ENCODE measurements at regions not wholly inside any gene's neighbourhood (a gene's known extent, or its start where the extent isn't known, plus 50 kb on each side); places are given as distances from the start of the nearest gene placed in this dataset.

GRCh38 chr17:70961341-70961740 lies 792.0 kb downstream of the KCNJ2 start:
- ChIA-PET POLR2A (no interaction called here), CTCF (no interaction called here)
- H3K9me3 ChIP-seq (ENCODE audit: control insufficient read depth, insufficient read depth, low read length): no peaks in the 10 kb centered on the region
- H3K27me3 ChIP-seq (ENCODE audit: control insufficient read depth, insufficient read depth, low read length): no peaks in the 10 kb centered on the region
- H3K27ac ChIP-seq (ENCODE audit: low read depth, low read length): no peak overlapping the region
- H3K4me3 ChIP-seq (ENCODE audit: low read depth, low read length): no peak overlapping the region
- TF ChIP-seq CTCF (IDR thresholded peaks at IDR 0.05; ENCODE audit: low read depth, low read length): no peak
- DNase-seq (ENCODE audit: low read depth, low spot score): peak; percentile 10

- peaks cover 3% of the 10 kb centered on the region; the same call in 1 of the 2 replicates for H3K9me3 ChIP-seq (ENCODE audit: control insufficient read depth, insufficient read depth, low read length)
- POLR2A ChIA-PET: no interaction called here
- peak; percentile 33 for DNase-seq (ENCODE audit: low read depth, low spot score)
These were observed 799.0 kb downstream of the KCNJ2 start for GRCh38 chr17:70968302-70968701.

GRCh38 chr17:70969521-70970034 lies 800.2 kb downstream of the KCNJ2 start:
- POLR2A ChIA-PET: no interaction called here
- Histone ChIP-seq H3K27me3 (ENCODE audit: control insufficient read depth, insufficient read depth, low read length) (no peaks in the 10 kb centered on the region), H3K9me3 (ENCODE audit: control insufficient read depth, insufficient read depth, low read length) (peaks cover 3% of the 10 kb centered on the region; the same call in 1 of the 2 replicates), H3K27ac (ENCODE audit: low read depth, low read length) (no peak overlapping the region), H3K4me3 (ENCODE audit: low read depth, low read length) (no peak overlapping the region)
- no peak for DNase-seq (ENCODE audit: low read depth, low spot score)
- no peak for TF ChIP-seq CTCF (IDR thresholded peaks at IDR 0.05; ENCODE audit: low read depth, low read length)
- CTCF ChIA-PET: no interaction called here

More at GRCh38 chr17:70968302-70968701, 799.0 kb downstream of the KCNJ2 start:
- CTCF ChIA-PET: no interaction called here
- Histone ChIP-seq H3K4me3 (ENCODE audit: low read depth, low read length) (no peak overlapping the region), H3K27ac (ENCODE audit: low read depth, low read length) (no peak overlapping the region), H3K27me3 (ENCODE audit: control insufficient read depth, insufficient read depth, low read length) (no peaks in the 10 kb centered on the region)
- no peak for TF ChIP-seq CTCF (IDR thresholded peaks at IDR 0.05; ENCODE audit: low read depth, low read length)

GRCh38 chr17:70976447-70976846 lies 807.1 kb downstream of the KCNJ2 start:
- POLR2A ChIA-PET: no interaction called here
- Histone ChIP-seq H3K4me3 (ENCODE audit: low read depth, low read length) (no peak overlapping the region), H3K9me3 (ENCODE audit: control insufficient read depth, insufficient read depth, low read length) (no peaks in the 10 kb centered on the region), H3K27me3 (ENCODE audit: control insufficient read depth, insufficient read depth, low read length) (no peaks in the 10 kb centered on the region), H3K27ac (ENCODE audit: low read depth, low read length) (no peak overlapping the region)
- no peak for DNase-seq (ENCODE audit: low read depth, low spot score)
- no peak for TF ChIP-seq CTCF (IDR thresholded peaks at IDR 0.05; ENCODE audit: low read depth, low read length)
- CTCF ChIA-PET: no interaction called here

GRCh38 chr17:70984873-70985272 lies 815.5 kb downstream of the KCNJ2 start:
- DNase-seq (ENCODE audit: low read depth, low spot score): no peak
- Histone ChIP-seq H3K27me3 (ENCODE audit: control insufficient read depth, insufficient read depth, low read length) (no peaks in the 10 kb centered on the region), H3K9me3 (ENCODE audit: control insufficient read depth, insufficient read depth, low read length) (peaks cover 3% of the 10 kb centered on the region), H3K4me3 (ENCODE audit: low read depth, low read length) (no peak overlapping the region), H3K27ac (ENCODE audit: low read depth, low read length) (no peak overlapping the region)
- no peak for TF ChIP-seq CTCF (IDR thresholded peaks at IDR 0.05; ENCODE audit: low read depth, low read length)
- ChIA-PET CTCF (no interaction called here), POLR2A (no interaction called here)

Measured in AG04450 (cell line).